ENCODE measurements at regions not wholly inside any gene's neighbourhood (a gene's known extent, or its start where the extent isn't known, plus 50 kb on each side); places are given as distances from the start of the nearest gene placed in this dataset.

DNA sequence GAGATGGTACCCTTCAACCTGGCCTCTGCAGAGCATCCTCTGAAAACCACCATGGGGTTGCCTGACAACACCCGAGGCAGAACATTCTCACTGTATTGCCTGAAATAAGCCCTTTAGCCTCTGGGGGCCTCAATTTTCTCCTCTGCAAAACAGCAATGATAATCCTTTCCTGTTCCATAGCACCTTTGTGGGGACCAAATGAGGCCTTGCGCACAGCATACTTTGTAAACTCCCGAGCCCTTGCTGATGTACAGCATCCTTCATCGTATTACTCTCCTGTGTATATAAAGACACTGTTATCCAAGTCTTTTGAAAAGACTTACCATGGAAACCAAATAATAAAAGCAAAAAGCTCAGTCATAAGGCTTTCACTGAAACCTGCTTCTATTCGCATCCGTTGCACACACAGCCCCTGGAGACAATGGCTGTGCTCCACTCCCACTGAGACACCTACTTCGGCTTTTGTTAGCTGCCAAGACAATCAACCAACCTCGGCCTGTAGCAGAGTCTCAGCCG is 276.0 kb downstream of the FOXO1 start:
- Mint-ChIP-seq H3K9me3 (ENCODE audit: low read depth) (peaks cover 5% of the 10 kb centered on the region), H3K36me3 (peaks cover 10% of the 10 kb centered on the region), H3K27me3 (no peaks in the 10 kb centered on the region), H3K4me1 (peaks cover 49% of the 10 kb centered on the region), H3K4me3 (peak overlapping the region; percentile 37), H3K27ac (peak overlapping the region; percentile 50)
- ATAC-seq (no peak), DNase-seq (no peak)
- CTCF ChIA-PET = interaction anchor here (0.7 to 1.3 kb wide), 2 partner anchors 65 to 274 kb away, joined by 3 read pairs; no protein-coding TSS in a partner anchor

GRCh38 chr13:40391788-40392187 is 274.7 kb downstream of the FOXO1 start:
- H3K27ac Mint-ChIP-seq = no peak overlapping the region
- CTCF ChIA-PET = no interaction called here
- peaks cover 14% of the 10 kb centered on the region for H3K36me3 Mint-ChIP-seq
- H3K9me3 Mint-ChIP-seq (ENCODE audit: low read depth) = peaks cover 9% of the 10 kb centered on the region
- no peaks in the 10 kb centered on the region for H3K27me3 Mint-ChIP-seq
- no peak overlapping the region for H3K4me3 Mint-ChIP-seq
- DNase-seq (no peak), ATAC-seq (no peak)
- H3K4me1 Mint-ChIP-seq = peaks cover 41% of the 10 kb centered on the region

GRCh38 chr13:40394304-40394985 is 272.0 kb downstream of the FOXO1 start:
- DNase-seq (peak; percentile 58), ATAC-seq (peak; percentile 66)
- Mint-ChIP-seq H3K27ac (peak overlapping the region; percentile 2), H3K9me3 (ENCODE audit: low read depth) (peaks cover 4% of the 10 kb centered on the region), H3K4me1 (peaks cover 21% of the 10 kb centered on the region), H3K36me3 (peaks cover 7% of the 10 kb centered on the region), H3K27me3 (no peaks in the 10 kb centered on the region), H3K4me3 (no peak overlapping the region)
- CTCF ChIA-PET = no interaction called here

DNA sequence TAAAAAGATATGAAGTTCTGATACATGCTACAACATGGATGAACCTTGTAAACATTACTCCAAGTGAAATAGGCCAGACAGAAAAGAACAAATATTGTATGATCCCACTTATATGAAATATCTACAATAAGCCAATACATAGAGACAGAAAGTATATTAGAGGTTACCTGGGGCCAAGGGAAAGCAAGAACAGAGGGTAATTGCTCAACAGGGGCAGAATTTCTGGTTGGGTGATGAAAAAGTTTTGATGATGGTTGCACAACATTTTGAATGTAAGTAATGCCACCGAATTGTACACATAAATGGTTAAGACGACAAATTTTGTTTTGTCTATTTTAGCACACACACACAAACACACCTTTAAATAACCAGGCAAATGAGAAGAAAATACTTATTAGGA is 268.4 kb downstream of the FOXO1 start:
- ATAC-seq = no peak

GRCh38 chr13:40399756-40400155 is 266.7 kb downstream of the FOXO1 start:
- Mint-ChIP-seq H3K4me1 (peaks cover 15% of the 10 kb centered on the region), H3K36me3 (peaks cover 4% of the 10 kb centered on the region)
- no peak for ATAC-seq

More for the DNA sequence above, 268.4 kb downstream of the FOXO1 start:
- H3K36me3 Mint-ChIP-seq = peaks cover 4% of the 10 kb centered on the region
- H3K27ac Mint-ChIP-seq = no peak overlapping the region
- H3K4me1 Mint-ChIP-seq = peaks cover 26% of the 10 kb centered on the region
- CTCF ChIA-PET = no interaction called here
- DNase-seq = no peak
- H3K4me3 Mint-ChIP-seq = no peak overlapping the region
- H3K9me3 Mint-ChIP-seq (ENCODE audit: low read depth) = peaks cover 4% of the 10 kb centered on the region
- no peaks in the 10 kb centered on the region for H3K27me3 Mint-ChIP-seq

GRCh38 chr13:40401911-40402776 is 264.3 kb downstream of the FOXO1 start:
- H3K27ac Mint-ChIP-seq = no peak overlapping the region
- CTCF ChIA-PET = no interaction called here
- peaks cover 15% of the 10 kb centered on the region for H3K4me1 Mint-ChIP-seq
- H3K4me3 Mint-ChIP-seq = no peak overlapping the region
- ATAC-seq = peak; percentile 61
- H3K27me3 Mint-ChIP-seq = no peaks in the 10 kb centered on the region
- no peak for DNase-seq
- no peaks in the 10 kb centered on the region for H3K36me3 Mint-ChIP-seq
- no peaks in the 10 kb centered on the region for H3K9me3 Mint-ChIP-seq (ENCODE audit: low read depth)

More at GRCh38 chr13:40399756-40400155, 266.7 kb downstream of the FOXO1 start:
- DNase-seq = no peak
- no peak overlapping the region for H3K4me3 Mint-ChIP-seq
- CTCF ChIA-PET = no interaction called here
- H3K9me3 Mint-ChIP-seq (ENCODE audit: low read depth) = peaks cover 4% of the 10 kb centered on the region
- no peak overlapping the region for H3K27ac Mint-ChIP-seq
- no peaks in the 10 kb centered on the region for H3K27me3 Mint-ChIP-seq

- Mint-ChIP-seq H3K9me3 (ENCODE audit: low read depth) (no peaks in the 10 kb centered on the region), H3K4me3 (no peak overlapping the region), H3K27me3 (no peaks in the 10 kb centered on the region), H3K4me1 (peaks cover 15% of the 10 kb centered on the region), H3K36me3 (no peaks in the 10 kb centered on the region), H3K27ac (no peak overlapping the region)
- ATAC-seq (no peak), DNase-seq (no peak)
- CTCF ChIA-PET = no interaction called here
Measured at GRCh38 chr13:40402931-40403431, 263.5 kb downstream of the FOXO1 start.

DNA sequence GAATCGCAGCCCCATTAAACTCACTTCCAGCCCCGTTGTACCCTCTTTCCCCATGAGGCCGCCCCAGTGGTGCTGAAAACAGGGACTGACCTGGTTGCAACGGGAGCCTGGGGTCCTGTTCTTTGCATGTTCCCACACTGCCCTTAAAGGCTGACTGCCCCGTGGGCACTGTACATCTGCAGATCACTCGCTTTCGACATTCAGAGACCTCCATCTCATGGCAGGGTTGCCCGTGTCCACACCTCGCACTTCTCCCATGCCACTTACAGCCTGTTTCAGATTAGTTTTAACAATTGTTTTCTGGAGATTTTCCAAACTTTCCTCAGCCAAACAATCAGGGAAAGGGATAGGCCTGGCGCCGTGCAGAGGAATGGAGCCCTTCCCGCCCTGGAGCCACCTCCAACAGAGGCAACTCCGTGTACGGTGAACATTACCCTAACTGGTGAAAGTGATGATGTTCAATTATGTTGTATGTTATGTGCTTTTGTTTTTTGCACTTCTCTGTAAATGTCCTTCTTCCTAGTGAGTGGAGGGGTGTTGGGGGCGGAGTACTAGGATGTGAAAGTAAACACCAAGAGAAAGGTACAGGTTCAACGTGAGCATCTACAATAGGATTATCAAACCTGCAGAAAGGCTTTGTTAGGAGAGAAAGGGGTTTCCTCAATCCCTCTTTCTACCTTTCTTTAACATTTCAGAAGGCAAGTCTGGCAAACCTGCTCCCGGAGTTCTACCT is 262.8 kb downstream of the FOXO1 start:
- no peak for DNase-seq
- H3K4me1 Mint-ChIP-seq = peaks cover 15% of the 10 kb centered on the region
- H3K9me3 Mint-ChIP-seq (ENCODE audit: low read depth) = no peaks in the 10 kb centered on the region
- H3K4me3 Mint-ChIP-seq = no peak overlapping the region
- no peak overlapping the region for H3K27ac Mint-ChIP-seq
- no peaks in the 10 kb centered on the region for H3K36me3 Mint-ChIP-seq
- ATAC-seq = no peak
- CTCF ChIA-PET = no interaction called here
- no peaks in the 10 kb centered on the region for H3K27me3 Mint-ChIP-seq

DNA sequence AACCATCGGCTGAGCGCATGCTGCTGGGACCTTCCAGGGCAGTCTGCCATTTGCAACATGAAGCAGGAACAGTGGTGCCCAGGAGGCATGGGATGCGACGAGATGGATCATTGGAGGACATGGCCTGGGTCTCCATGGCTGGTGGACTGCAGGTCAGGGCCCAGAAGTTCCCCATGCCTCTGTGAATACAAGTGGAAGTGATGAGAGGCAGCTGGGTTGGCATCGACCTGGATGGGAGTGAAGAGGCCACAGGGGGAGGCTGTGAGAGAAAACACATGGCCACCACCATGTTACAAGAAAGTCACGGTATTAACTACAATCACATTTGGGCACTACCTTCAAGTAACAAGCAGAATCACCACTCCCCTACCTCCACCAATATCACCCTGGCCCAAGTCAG is 262.0 kb downstream of the FOXO1 start:
- Mint-ChIP-seq H3K4me3 (no peak overlapping the region), H3K36me3 (no peaks in the 10 kb centered on the region), H3K9me3 (ENCODE audit: low read depth) (no peaks in the 10 kb centered on the region), H3K27me3 (no peaks in the 10 kb centered on the region), H3K4me1 (peaks cover 15% of the 10 kb centered on the region), H3K27ac (no peak overlapping the region)
- DNase-seq (no peak), ATAC-seq (no peak)
- CTCF ChIA-PET = no interaction called here

GRCh38 chr13:40404967-40405716 is 261.3 kb downstream of the FOXO1 start:
- ATAC-seq = no peak
- DNase-seq = no peak
- Mint-ChIP-seq H3K9me3 (ENCODE audit: low read depth) (no peaks in the 10 kb centered on the region), H3K27me3 (no peaks in the 10 kb centered on the region), H3K4me3 (no peak overlapping the region), H3K27ac (no peak overlapping the region), H3K36me3 (no peaks in the 10 kb centered on the region), H3K4me1 (peaks cover 15% of the 10 kb centered on the region)
- CTCF ChIA-PET = no interaction called here

DNA sequence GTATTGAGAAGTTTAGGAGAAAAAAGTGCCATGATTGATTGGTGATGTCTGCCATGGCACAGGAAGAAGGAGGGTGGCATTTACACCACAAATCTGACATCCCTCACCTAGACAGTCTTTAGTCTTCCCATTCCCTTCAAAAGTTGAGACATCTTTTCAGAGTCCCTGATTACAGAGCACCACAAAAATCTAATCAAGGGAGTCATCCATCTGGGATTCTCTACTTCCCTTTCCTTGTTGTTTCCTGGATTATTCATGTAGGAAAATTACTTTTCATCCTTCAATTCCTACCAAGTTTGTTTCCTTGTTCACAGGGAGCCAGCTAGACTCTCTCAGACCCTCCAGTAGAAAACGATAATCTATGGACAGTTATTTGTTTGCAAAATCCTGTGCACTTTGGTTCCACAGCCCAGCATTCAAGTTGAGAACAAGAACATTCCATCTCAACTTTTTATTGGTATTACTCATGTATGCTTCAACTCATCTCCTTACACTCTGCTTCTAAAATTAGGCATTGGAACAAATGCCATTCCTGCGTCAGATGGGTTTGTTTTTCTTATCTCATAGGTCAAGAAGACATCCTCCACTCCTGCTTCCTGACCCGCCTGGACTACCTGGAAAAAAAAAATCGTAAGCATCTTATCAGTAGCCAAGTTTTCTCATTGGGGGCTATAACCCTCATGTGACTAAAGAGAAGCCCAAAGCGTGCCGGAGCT is 259.9 kb downstream of the FOXO1 start:
- DNase-seq = no peak
- Mint-ChIP-seq H3K27me3 (no peaks in the 10 kb centered on the region), H3K4me3 (no peak overlapping the region), H3K27ac (no peak overlapping the region), H3K36me3 (peaks cover 4% of the 10 kb centered on the region), H3K9me3 (ENCODE audit: low read depth) (peaks cover 6% of the 10 kb centered on the region), H3K4me1 (peaks cover 12% of the 10 kb centered on the region)
- no peak for ATAC-seq
- CTCF ChIA-PET = no interaction called here

- Mint-ChIP-seq H3K4me1 (peaks cover 4% of the 10 kb centered on the region), H3K4me3 (no peak overlapping the region), H3K27ac (no peak overlapping the region), H3K27me3 (no peaks in the 10 kb centered on the region), H3K36me3 (peaks cover 4% of the 10 kb centered on the region), H3K9me3 (ENCODE audit: low read depth) (peaks cover 6% of the 10 kb centered on the region)
- no peak for ATAC-seq
- no peak for DNase-seq
- CTCF ChIA-PET = interaction anchor here (1.1 kb wide), 1 partner anchor 370 kb away, joined by 3 read pairs; no protein-coding TSS in a partner anchor
Measured at GRCh38 chr13:40407567-40407966, 258.9 kb downstream of the FOXO1 start.

Measured in activated CD8-positive, alpha-beta memory T cell treated with anti-CD3 and anti-CD28 coated beads, Interleukin-2, amount 10 ng/mL, durations not matched to agents 7 days and 5 days (primary cell).